ENCODE measurements at regions not wholly inside any gene's neighbourhood (a gene's known extent, or its start where the extent isn't known, plus 50 kb on each side); places are given as distances from the start of the nearest gene placed in this dataset.

DNA sequence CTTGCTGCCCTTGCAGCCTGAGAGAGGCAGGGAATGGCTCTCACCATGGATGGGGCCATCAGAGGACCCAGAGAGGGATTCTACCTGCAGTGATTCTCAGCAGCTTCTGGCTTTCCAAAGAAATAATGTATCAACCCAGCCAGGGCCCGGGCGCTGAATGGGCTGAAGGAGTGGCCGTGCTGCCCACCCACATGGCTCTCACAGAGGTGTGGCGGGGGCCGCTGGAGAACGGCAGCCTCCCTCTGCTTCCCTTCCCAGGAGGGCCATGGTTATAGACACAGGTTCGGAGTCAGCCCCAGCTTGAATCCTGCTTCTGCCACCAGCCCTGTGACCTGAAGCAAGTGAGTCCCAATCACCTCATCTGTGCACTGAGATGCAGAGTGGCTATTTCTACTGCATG is 82.7 kb downstream of the THAP12 start:
- no peak for DNase-seq

DNA sequence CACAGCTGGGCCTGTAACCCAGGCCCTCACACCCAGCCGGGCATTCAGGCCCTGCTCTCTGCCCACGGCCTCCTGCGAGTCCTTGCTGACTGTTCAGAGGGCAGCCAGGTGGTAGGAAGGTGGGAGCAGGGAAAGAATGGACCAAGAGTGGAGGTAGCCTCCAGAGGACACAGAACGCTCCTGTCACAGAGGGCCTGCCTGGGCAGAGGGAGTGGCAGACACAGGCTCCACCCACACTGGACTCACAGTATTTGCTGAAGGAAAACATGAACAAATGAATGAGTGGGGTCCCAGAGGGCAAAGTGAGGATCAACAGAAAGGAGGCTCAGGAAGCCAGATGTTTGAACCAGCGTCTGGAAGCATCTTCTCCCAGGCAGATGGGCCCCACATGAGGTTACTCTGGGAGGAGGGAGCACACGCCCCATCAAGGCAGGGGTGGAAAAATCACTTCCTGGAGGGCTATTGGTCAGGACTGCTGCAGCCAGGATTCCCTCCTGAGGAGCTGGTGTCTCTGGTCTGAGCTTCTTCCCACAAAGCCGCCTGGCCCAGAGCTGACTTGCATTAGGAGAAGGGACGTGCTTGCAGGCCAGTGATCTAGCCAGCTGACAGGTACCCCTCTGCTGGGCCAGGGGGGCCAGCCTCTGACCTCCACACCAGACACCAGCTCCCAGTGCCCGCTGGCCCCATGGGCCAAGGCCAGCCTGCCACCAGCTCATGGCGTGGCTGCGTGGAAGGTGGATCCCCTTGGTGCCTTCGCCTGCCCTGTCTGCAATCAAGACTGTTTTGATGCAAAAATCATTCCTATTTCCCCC is 84.0 kb downstream of the THAP12 start:
- DNase-seq = no peak

GRCh38 chr11:76293189-76293631 is 86.9 kb upstream of the WNT11 start:
- DNase-seq = no peak

GRCh38 chr11:76292583-76293188 is 86.4 kb upstream of the WNT11 start:
- DNase-seq = no peak

DNA sequence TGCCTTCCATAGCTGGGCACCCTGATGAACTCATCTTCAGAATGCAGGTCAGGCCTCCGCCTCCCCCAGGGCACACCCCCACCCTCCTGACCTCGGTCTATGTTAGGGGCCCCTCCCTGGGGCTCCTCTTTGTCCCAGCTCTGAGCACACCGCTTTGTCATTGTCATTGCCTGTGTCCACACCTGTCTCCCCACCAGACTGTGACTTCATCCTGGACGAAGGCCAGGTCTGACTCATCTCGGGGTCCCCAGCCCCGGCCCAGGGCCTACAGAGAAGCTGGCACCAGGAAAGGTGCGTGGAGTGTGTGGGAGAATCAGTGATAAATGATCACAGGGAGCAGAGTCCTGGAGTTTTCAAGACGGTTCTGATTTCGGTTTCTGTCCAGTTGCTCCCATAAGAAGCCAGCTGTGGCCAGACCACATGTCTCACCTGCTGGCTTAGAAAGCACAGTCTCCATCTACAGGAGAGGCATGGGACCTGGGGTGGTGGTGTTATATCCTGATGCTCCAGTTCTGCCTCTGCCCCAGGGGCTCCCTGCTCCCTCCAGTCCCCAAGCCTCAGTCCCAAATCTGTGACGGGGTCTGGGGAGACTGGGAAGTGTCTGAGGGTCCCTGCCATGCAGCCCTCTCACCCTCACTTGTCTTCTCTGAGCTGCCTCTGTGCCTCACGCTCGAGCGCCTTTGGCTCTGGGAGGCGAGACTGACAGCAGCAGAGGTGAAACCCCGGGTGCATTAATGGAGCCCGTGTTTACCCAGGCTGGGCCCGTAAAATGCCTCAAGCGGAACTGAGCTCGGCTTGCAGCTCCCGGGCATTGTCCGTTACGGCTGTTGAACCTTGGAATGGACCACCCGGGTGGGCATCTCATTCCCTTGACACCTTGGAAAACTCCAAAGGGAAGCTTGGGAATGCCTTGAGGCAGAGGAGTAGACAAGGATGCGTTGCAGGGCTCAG is 85.5 kb upstream of the WNT11 start:
- no peak for DNase-seq

DNA sequence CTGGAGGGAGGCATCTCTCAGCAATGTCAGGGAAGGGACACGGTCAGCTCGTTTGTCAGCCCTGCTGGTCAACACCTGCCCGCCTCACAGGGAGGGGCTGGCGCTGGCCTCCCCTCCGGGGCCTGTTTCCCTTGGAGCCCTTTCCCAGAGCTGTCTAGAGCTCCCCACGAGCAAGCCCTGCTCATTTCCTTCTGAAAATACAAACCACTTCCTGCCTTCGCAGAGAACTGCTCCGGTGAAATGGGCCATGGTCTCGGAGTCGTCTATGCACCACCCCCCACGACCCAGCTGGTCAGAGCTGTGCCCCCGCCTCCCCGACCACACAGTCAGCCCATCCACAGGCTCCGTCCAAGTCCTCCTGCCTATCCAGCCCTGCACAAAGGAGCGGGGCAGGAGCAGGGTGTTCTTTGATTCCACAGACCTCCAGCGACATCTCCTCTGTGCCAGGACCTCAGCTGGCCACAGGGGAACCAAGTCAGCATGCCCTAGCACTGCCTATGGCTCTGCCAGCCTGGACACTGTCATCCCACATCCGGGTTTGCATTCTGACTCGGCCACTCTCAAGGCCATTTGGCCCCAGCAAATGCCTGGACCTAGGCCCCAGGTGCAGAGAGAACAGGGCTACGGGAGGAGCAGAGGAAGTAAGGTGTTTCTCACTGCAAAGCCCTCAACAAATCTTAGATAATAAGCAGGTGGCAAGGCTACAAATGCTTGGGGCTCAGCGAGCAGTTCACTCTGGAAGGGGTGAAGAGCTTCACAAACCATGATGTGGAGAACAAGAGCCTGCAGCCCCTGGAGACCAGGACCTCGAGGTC is 82.1 kb upstream of the WNT11 start:
- DNase-seq = no peak

DNA sequence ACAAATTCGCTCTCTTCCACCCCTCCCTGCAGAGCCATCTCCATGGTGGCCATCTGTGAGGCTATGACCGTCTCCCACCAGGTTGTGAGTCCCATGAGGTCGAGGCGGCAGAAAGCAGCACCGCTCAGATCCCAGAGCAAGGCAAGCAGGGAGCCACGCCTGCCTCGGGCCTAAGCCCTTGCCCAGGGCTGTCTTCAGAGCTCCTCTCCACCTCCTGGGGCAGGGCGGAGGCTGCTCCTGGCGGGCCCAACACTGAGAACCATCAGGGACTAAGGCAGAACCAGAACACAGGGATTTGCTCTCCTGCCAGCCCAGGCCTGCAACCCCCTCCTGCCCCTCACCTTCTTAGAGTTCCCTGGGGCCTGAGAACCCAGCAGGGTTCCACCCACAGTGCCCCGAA is 80.9 kb upstream of the WNT11 start:
- no peak for DNase-seq

DNA sequence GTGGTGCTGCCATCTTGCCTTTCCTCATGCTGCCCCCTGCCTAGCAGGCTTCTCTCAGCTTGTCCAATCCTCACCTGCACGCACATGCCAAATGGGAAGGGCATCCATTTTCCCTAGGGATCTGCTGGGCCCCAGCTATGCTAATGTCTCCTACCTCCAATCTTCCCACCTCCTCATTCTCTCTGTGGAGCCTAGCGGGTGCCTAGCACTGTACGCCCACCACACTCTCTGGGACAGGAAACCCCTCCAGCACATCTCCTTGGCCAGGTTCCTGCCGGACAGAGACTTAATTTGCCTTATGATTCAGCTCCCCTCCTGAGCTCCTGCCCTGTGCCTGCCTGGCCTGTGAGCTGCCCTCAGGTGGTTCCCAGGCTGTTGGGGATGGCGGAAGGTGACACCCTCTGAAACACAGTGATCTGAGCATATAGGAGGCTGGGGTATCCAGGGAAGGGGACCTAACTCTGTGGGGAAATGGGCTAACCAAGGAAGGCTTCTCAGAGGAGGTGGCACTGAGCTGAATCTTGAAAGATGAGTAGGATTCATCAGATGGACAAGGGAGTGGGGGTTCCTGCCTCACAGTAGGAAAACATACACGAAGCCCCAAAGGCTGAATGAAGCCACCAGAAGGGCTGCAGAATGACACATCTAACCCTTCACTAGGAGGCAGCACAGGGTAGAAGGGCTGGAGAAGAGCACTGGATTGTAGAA is 79.2 kb upstream of the WNT11 start:
- no peak for DNase-seq

GRCh38 chr11:76284161-76284560 is 77.9 kb upstream of the WNT11 start:
- no peak for DNase-seq

GRCh38 chr11:76282811-76283595 is 76.7 kb upstream of the WNT11 start:
- no peak for DNase-seq

GRCh38 chr11:76282172-76282571 is 75.9 kb upstream of the WNT11 start:
- no peak for DNase-seq

DNA sequence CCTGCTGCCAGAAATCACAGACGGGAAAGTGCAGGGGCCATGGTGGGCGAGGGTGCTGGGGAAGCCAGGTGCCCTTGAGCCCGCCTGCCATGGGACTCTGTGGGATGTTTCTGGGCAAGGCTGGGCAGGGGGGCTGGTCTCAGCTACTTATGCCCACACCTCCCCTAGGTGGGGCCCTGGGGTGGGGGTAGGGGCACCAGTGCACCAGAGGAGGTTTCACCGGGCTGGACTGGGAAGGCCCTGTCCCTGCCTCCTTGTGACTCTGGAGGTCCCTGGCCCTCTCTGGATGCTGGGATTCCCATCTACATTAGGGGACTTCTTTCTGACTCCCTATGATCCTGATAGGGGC is 75.2 kb upstream of the WNT11 start:
- no peak for DNase-seq

DNA sequence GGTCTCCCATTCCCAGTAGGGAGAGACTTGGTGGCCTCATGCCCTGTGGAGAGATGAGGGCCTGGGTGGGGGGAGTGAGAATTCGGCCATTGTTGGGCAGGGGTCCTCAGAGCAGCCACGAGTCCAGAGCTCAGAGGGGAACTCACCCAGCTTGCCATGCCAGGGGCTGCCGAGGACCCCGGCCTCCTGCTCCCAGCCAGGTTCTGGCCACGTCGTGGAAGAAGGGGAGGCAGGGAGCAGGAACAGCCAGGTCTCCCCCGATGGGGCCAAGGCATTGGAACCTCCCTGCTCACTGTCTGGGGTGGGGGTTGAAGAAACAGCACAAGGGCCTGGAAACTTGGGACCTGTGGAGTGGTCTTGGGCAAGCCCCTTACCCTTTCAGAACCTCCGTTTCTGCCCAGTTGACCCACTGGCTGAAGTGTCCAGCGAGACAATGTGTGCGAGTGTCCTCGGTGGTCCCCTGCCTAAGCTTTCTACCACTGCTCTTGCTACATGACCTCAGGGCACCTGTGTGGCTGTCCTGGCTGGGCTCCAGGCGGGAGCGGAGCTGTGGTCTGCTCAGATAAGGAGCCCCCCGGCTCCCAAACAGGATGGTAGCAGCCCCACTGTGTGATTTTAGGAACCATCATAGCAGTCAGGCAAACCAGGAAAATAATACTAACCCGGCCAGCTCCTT is 74.7 kb upstream of the WNT11 start:
- DNase-seq = no peak

- no peak for DNase-seq
These were observed 74.0 kb upstream of the WNT11 start for GRCh38 chr11:76280151-76280881.

- no peak for DNase-seq
These were observed 73.3 kb upstream of the WNT11 start for GRCh38 chr11:76279646-76280045.

- DNase-seq = no peak
These were observed 72.7 kb upstream of the WNT11 start for GRCh38 chr11:76279038-76279437.

DNA sequence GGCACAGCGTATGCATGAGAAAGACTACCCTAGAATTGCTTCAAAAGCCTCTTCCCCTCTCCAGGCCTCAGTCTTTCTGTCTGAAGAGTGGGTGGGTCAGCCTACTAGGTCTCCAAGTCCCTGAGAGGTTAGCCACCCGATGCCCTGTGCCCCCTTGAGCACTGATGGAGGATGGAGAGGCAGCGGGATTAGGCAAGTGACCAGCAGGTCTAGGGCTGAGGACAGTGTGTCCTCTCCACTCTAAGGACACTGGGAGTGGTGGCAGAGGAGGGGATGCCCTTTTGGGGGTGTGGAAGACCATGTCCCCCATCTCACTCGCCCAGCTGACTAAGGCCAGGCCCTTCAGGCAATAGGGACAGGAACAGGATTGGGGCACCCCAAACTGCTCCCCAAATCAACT is 72.2 kb upstream of the WNT11 start:
- DNase-seq = no peak

GRCh38 chr11:76277298-76278175 is 71.2 kb upstream of the WNT11 start:
- DNase-seq = no peak

DNA sequence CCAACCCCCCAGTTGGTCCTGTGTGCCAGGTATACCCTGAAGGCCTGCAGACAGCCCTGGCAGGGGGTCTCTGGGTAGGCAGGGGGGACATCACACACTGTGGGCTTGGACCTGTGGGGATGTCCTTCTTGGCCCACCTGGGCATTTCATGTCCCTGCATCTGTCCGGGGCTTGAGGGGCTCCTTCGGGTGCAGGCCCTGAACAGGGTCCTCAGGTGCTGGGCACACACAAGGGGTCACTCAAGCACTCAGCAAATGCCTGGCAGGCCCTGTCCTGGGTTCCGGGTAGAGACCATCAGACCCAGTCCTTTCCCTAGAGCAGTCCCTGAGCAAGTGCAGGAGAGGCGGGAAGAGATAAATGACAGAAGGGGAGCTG is 70.5 kb upstream of the WNT11 start:
- DNase-seq = no peak

All from SW 1271 (cell line).